Heart right ventricle (tissue), 16 donors: ENCODE measurements at regions not wholly inside any gene's neighbourhood (a gene's known extent, or its start where the extent isn't known, plus 50 kb on each side); places are given as distances from the start of the nearest gene placed in this dataset.

ENCODE experiments used
- ATAC-seq, 8 donors: fragments of 200-7000 bp; cut with Tn5 transposase; one replicate each; pipeline ENCODE4 v1.9.1; 2020; ENCODE audit warnings: mild to moderate bottlenecking in 8 of 8, moderate library complexity in 8 of 8, moderate number of reproducible peaks in 1 of 8
- DNase-seq, 2 donors: peaks; one replicate each; pipeline ENCODE4 v3.0.0-alpha.2; 2020
- H3K27ac ChIP-seq, 10 donors: fragments of 200-600 bp; sonication (generic) in 2 of 10; one replicate each; pipeline versions ENCODE4 v1.5.0 to v1.8.0; 2020 to 2022; ENCODE audit warnings: mild to moderate bottlenecking in 3 of 10
- H3K27me3 ChIP-seq, 7 donors: fragments of 200-600 bp; one replicate each; pipeline ENCODE4 v1.8.0; 2021 to 2022; ENCODE audit warnings: mild to moderate bottlenecking in 2 of 7
- H3K36me3 ChIP-seq, 9 donors: fragments of 200-600 bp; sonication (generic) in 1 of 9; one replicate each; pipeline versions ENCODE4 v1.5.0 to v1.8.0; 2020 to 2022; ENCODE audit warnings: mild to moderate bottlenecking in 2 of 9
- H3K4me1 ChIP-seq, 9 donors: fragments of 200-600 bp; sonication (generic) in 1 of 9; one replicate each; pipeline versions ENCODE4 v1.5.0 to v1.8.0; 2020 to 2022; ENCODE audit warnings: mild to moderate bottlenecking in 4 of 9
- H3K4me3 ChIP-seq, 10 donors: fragments of 200-600 bp; sonication (generic) in 2 of 10; one replicate each; pipeline versions ENCODE4 v1.5.0 to v1.8.0; 2020 to 2022; ENCODE audit warnings: mild to moderate bottlenecking in 7 of 10, moderate library complexity in 2 of 10
- H3K9me3 ChIP-seq, 11 donors: fragments of 200-600 bp in 10 of 11; sonication (generic) in 2 of 11; one replicate each; pipeline versions ENCODE4 v1.5.0 to v1.8.0; 2013 to 2022; ENCODE audit warnings: mild to moderate bottlenecking in 2 of 11, control low read depth in 1 of 11, moderate library complexity in 1 of 11
- CTCF ChIP-seq, 9 donors: fragments of 200-600 bp; sonication (generic) in 2 of 9; IDR thresholded peaks; one replicate each; pipeline versions ENCODE4 v1.5.0 to v1.8.0; 2021 to 2022; ENCODE audit warnings: antibody characterized with exemption in 9 of 9, mild to moderate bottlenecking in 5 of 9, moderate library complexity in 1 of 9
- WGBS, 2 donors: extraction: QIAGEN DNeasy Blood & Tissue Kit; methylation state at CpG; one replicate each; pipeline ENCODE4 v1.1.7; 2013; ENCODE audit warnings: inconsistent platforms in 1 of 2; 5-methylcytosine and 5-hydroxymethylcytosine counted together
- intact Hi-C, 10 donors: fragments of 100-400 bp; cut with DNase I; formaldehyde crosslinking; loops; one replicate each; pipeline versions ENCODE4 v1.11.1 to v1.14.2; 2022
- donor health status: Arrhythmogenic right ventricular cardiomyopathy.
- donor health status: ischemic (EF 13 %, LVEDD 7.1; RV severe dilation, severe dysfunction).
- donor health status: healthy with polysubstance abuse.
- donor health status: DM: no; HTN: yes; CAD: no.
- donor health status: DM: no; HTN: no; CAD: no.
- donor health status: ischemic (EF 25% LVEDD 6.9; RV normal size, moderate dysfunction).
- donor health status: ischemic (EF 25% LVEDD 5.7; RV mildly dilated, moderate dysfunction).
- donor health status: healthy.
- donor health status: DM: yes; HTN: yes; CAD: no.
- donor health status: Ischemic cardiomyopathy.
- donor health status: ischemic (EF 35%, LVEDD 5.7; RV mildly dilated, moderate dysfunction).
- donor health status: nonischemic (EF 11% LVEDD 7.7; RV severe dilation, severe dysfunction).
- donor health status: DM: yes; HTN: yes; CAD: no.
- donor health status: PGD.
- donor health status: ischemic (EF 29% LVEDD 5.4; RV normal size, mild dysfunction).
- donor health status: nonischemic (EF 23%, LVEDD 6.1; RV moderate dilation, normal function).

- no peak overlapping the region for H3K4me3 ChIP-seq
- H3K4me1 ChIP-seq, result peaks cover 11 to 41% (median 17%) of the 10 kb centered on the region in 9 donors
- no peak for TF ChIP-seq CTCF (IDR thresholded peaks at IDR 0.05)
- no peaks in the 10 kb centered on the region for H3K27me3 ChIP-seq
- peaks cover 0 to 7% (median 4%) of the 10 kb centered on the region in 11 donors for H3K9me3 ChIP-seq
- 91 to 95% methylated on average over 7 of the region's 7 CpGs for WGBS, 2 donors
- intact Hi-C loops, result no loop called here
- ATAC-seq (no peak), DNase-seq (no peak)
- no peaks in the 10 kb centered on the region for H3K36me3 ChIP-seq
- H3K27ac ChIP-seq, result no peak overlapping the region
These were observed 89.8 kb upstream of the PTPN1 start for GRCh38 chr20:50420380-50420779.

GRCh38 chr20:50421356-50422340 is 88.5 kb upstream of the PTPN1 start:
- WGBS, 2 donors, result 86 to 88% methylated on average over 6 of the region's 6 CpGs
- Histone ChIP-seq H3K27ac (no peak overlapping the region), H3K4me3 (no peak overlapping the region), H3K27me3 (no peaks in the 10 kb centered on the region), H3K4me1 (peaks cover 3 to 28% (median 5%) of the 10 kb centered on the region in 9 donors), H3K9me3 (peaks cover 0 to 7% (median 4%) of the 10 kb centered on the region in 11 donors), H3K36me3 (no peaks in the 10 kb centered on the region)
- intact Hi-C loops, result no loop called here
- DNase-seq (no peak), ATAC-seq (no peak)
- no peak for TF ChIP-seq CTCF (IDR thresholded peaks at IDR 0.05)

- TF ChIP-seq CTCF (IDR thresholded peaks at IDR 0.05), result no peak
- DNase-seq (no peak), ATAC-seq (no peak)
- peak overlapping the region in 1 of 10 donors; percentile 75 for H3K27ac ChIP-seq
- peaks cover 0 to 7% (median 4%) of the 10 kb centered on the region in 11 donors for H3K9me3 ChIP-seq
- H3K36me3 ChIP-seq, result no peaks in the 10 kb centered on the region
- intact Hi-C loops, result no loop called here
- H3K4me3 ChIP-seq, result no peak overlapping the region
- H3K4me1 ChIP-seq, result peaks cover 0 to 36% (median 12%) of the 10 kb centered on the region in 9 donors
- 90 to 94% methylated on average over 6 of the region's 6 CpGs for WGBS, 2 donors
- no peaks in the 10 kb centered on the region for H3K27me3 ChIP-seq
These were observed 86.4 kb upstream of the PTPN1 start for GRCh38 chr20:50423758-50424157.

- intact Hi-C loops, result no loop called here
- DNase-seq, result no peak
These were observed 85.1 kb upstream of the PTPN1 start for GRCh38 chr20:50425076-50425475.

More at GRCh38 chr20:50425076-50425475, 85.1 kb upstream of the PTPN1 start:
- no peak for TF ChIP-seq CTCF (IDR thresholded peaks at IDR 0.05)
- Histone ChIP-seq H3K9me3 (peaks cover 0 to 7% (median 4%) of the 10 kb centered on the region in 11 donors), H3K4me3 (no peak overlapping the region), H3K27ac (no peak overlapping the region), H3K36me3 (no peaks in the 10 kb centered on the region), H3K27me3 (no peaks in the 10 kb centered on the region), H3K4me1 (peaks cover 0 to 30% (median 12%) of the 10 kb centered on the region in 9 donors)
- ATAC-seq, result no peak
- 67 to 70% methylated on average over 3 of the region's 3 CpGs for WGBS, 2 donors
